Amygdala (tissue), 56 donors: ENCODE measurements at regions not wholly inside any gene's neighbourhood (a gene's known extent, or its start where the extent isn't known, plus 50 kb on each side); places are given as distances from the start of the nearest gene placed in this dataset.

Experiments
- DNase-seq, 56 donors: peaks; one replicate each; lab custom pipeline; 2025; lab: John Stamatoyannopoulos, UW

GRCh38 chr13:84927442-84928169 is 871.6 kb downstream of the SLITRK6 start:
- DNase-seq, result no peak

- DNase-seq, result no peak
Measured at GRCh38 chr13:84925443-84925842, 873.8 kb downstream of the SLITRK6 start.

- DNase-seq, result no peak
Measured at GRCh38 chr13:84923831-84924230, 875.4 kb downstream of the SLITRK6 start.

GRCh38 chr13:84917252-84917878 is 881.9 kb downstream of the SLITRK6 start:
- no peak for DNase-seq

GRCh38 chr13:84912720-84913119 is 886.5 kb downstream of the SLITRK6 start:
- DNase-seq, result no peak

- DNase-seq, result no peak
Measured at GRCh38 chr13:84910423-84910822, 888.8 kb downstream of the SLITRK6 start.

- DNase-seq, result no peak
Measured at GRCh38 chr13:84903391-84903790, 895.8 kb downstream of the SLITRK6 start.

GRCh38 chr13:84902243-84902642 is 897.0 kb downstream of the SLITRK6 start:
- no peak for DNase-seq

- DNase-seq, result peak in 18 of 56 donors; percentile 3 to 40 (median 10)
Measured at GRCh38 chr13:84896128-84896527, 903.1 kb downstream of the SLITRK6 start.

- no peak for DNase-seq
Measured at GRCh38 chr13:84894749-84895148, 904.5 kb downstream of the SLITRK6 start.

GRCh38 chr13:84885868-84886267 is 913.4 kb downstream of the SLITRK6 start:
- DNase-seq, result no peak

- DNase-seq, result no peak
Measured at GRCh38 chr13:84873951-84874350, 925.3 kb downstream of the SLITRK6 start.

GRCh38 chr13:84870190-84870589 is 929.0 kb downstream of the SLITRK6 start:
- no peak for DNase-seq

GRCh38 chr13:84867246-84867645 is 932.0 kb downstream of the SLITRK6 start:
- DNase-seq, result no peak

- DNase-seq, result peak in 31 of 56 donors; percentile 0 to 81 (median 10)
Measured at GRCh38 chr13:84865783-84866221, 933.4 kb downstream of the SLITRK6 start.

GRCh38 chr13:84864341-84864740 is 934.9 kb downstream of the SLITRK6 start:
- no peak for DNase-seq

- DNase-seq, result no peak
Measured at GRCh38 chr13:84847107-84847506, 952.1 kb downstream of the SLITRK6 start.

GRCh38 chr13:84845907-84846619 is 953.2 kb downstream of the SLITRK6 start:
- DNase-seq, result no peak

GRCh38 chr13:84844473-84844872 is 954.7 kb downstream of the SLITRK6 start:
- DNase-seq, result no peak

- no peak for DNase-seq
Measured at GRCh38 chr13:84843368-84843767, 955.9 kb downstream of the SLITRK6 start.

- no peak for DNase-seq
Measured at GRCh38 chr13:84834201-84834600, 951.9 kb upstream of the SLITRK1 start.
